SK-N-SH (cell line): ENCODE measurements at regions not wholly inside any gene's neighbourhood (a gene's known extent, or its start where the extent isn't known, plus 50 kb on each side); places are given as distances from the start of the nearest gene placed in this dataset.

Experiments used
- CTCF ChIA-PET: fragments of 300-600, 350-600 bp; formaldehyde crosslinking; extraction: SDS; loops from one replicate; lab custom pipeline; 2021; lab: Yijun Ruan, JAX
- POLR2A ChIA-PET: fragments of 350-600 bp; sonication (Branson Sonifier 250); formaldehyde crosslinking; extraction: SDS; loops from one replicate; lab custom pipeline; 2020; ENCODE audit warnings: antibody characterized with exemption, inconsistent platforms; lab: Yijun Ruan, JAX
- DNase-seq: peaks from one replicate; pipeline ENCODE4 v3.0.0; 2012
- H2AFZ ChIP-seq: fragments of 200-600 bp; sonication (generic); 2 replicates; pipeline ENCODE4 v1.8.1; 2016; ENCODE audit warnings: antibody characterized with exemption, mild to moderate bottlenecking, low read depth
- H3F3A ChIP-seq: fragments of 200-600 bp; sonication (generic); replicated peaks from 2 replicates; pipeline ENCODE3; 2016; ENCODE audit warnings: antibody characterized with exemption, mild to moderate bottlenecking; ENCODE audit not compliant: insufficient read depth
- H3K27ac ChIP-seq, 2 experiments: fragments of 200-500 bp in 1 of 2; fragments of 200-600 bp in 1 of 2; sonication (Bioruptor generic) in 1 of 2; sonication (generic), shearing (Covaris generic) in 1 of 2; 2 replicates each; pipeline versions ENCODE4 v1.5.1 to v1.6.1; 2014 to 2016; ENCODE audit warnings: low read depth in 2 of 2, inconsistent platforms in 1 of 2, low read length in 1 of 2, mild to moderate bottlenecking in 1 of 2, mixed read lengths in 1 of 2
- H3K27me3 ChIP-seq: fragments of 200-600 bp; sonication (generic), shearing (Covaris generic); 2 replicates; pipeline ENCODE4 v1.6.1; 2016; ENCODE audit warnings: mixed run types; ENCODE audit not compliant: insufficient read depth
- H3K36me3 ChIP-seq, 2 experiments: fragments of 200-500 bp in 1 of 2; fragments of 200-600 bp in 1 of 2; sonication (Bioruptor generic) in 1 of 2; sonication (generic) in 1 of 2; replicated peaks in 1 of 2; 2 replicates each; pipeline versions ENCODE3 to v1.5.1; 2014 to 2016; ENCODE audit warnings: low read length in 1 of 2, mild to moderate bottlenecking in 1 of 2; ENCODE audit not compliant: insufficient read depth in 2 of 2, control insufficient read depth in 1 of 2
- H3K4me1 ChIP-seq, 2 experiments: fragments of 200-500 bp in 1 of 2; fragments of 200-600 bp in 1 of 2; sonication (Bioruptor generic) in 1 of 2; sonication (generic), shearing (Covaris generic) in 1 of 2; 2 replicates each; pipeline versions ENCODE4 v1.5.1 to v1.6.1; 2014 to 2016; ENCODE audit warnings: low read depth in 1 of 2, low read length in 1 of 2, mixed run types in 1 of 2; ENCODE audit not compliant: insufficient read depth in 2 of 2, control insufficient read depth in 1 of 2
- H3K4me2 ChIP-seq: fragments of 200-600 bp; sonication (generic), shearing (Covaris generic); 2 replicates; pipeline ENCODE4 v1.6.1; 2017; ENCODE audit warnings: mixed run types
- H3K4me3 ChIP-seq, 2 experiments: fragments of 200-500 bp in 1 of 2; fragments of 200-600 bp in 1 of 2; sonication (Bioruptor generic) in 1 of 2; sonication (generic), shearing (Covaris generic) in 1 of 2; 2 replicates each; pipeline versions ENCODE4 v1.5.1 to v1.8.1; 2014 to 2016; ENCODE audit warnings: low read depth in 2 of 2, inconsistent platforms in 1 of 2, low read length in 1 of 2, mild to moderate bottlenecking in 1 of 2, mixed read lengths in 1 of 2, moderate library complexity in 1 of 2
- H3K79me2 ChIP-seq: fragments of 200-600 bp; sonication (generic); 2 replicates; pipeline ENCODE4 v1.8.1; 2017; ENCODE audit warnings: mild to moderate bottlenecking; ENCODE audit not compliant: insufficient read depth
- H3K9ac ChIP-seq: fragments of 200-600 bp; sonication (generic); 2 replicates; pipeline ENCODE4 v1.6.1; 2017; ENCODE audit warnings: mixed run types
- H3K9me2 ChIP-seq: fragments of 200-600 bp; sonication (generic); 2 replicates; pipeline ENCODE4 v1.6.1; 2017; ENCODE audit warnings: mixed run types
- H3K9me3 ChIP-seq: fragments of 200-600 bp; sonication (generic); 2 replicates; pipeline ENCODE4 v1.6.1; 2017; ENCODE audit warnings: mixed run types, mild to moderate bottlenecking, moderate library complexity
- H4K20me1 ChIP-seq: fragments of 200-600 bp; sonication (generic); 2 replicates; pipeline ENCODE4 v1.6.1; 2017; ENCODE audit warnings: mild to moderate bottlenecking, mixed run types; ENCODE audit not compliant: insufficient read depth
- CHD2 ChIP-seq: fragments of 150-350 bp; IDR thresholded peaks from 2 replicates; pipeline ENCODE4 v1.6.1; 2018; ENCODE audit warnings: low read length; ENCODE audit not compliant: partially characterized antibody
- ELF1 ChIP-seq: IDR thresholded peaks from 2 replicates; pipeline ENCODE4 v1.4.0; 2012
- GATA2 ChIP-seq: sonication (generic); formaldehyde crosslinking; IDR thresholded peaks from 2 replicates; pipeline ENCODE4 v1.5.0; 2020; ENCODE audit warnings: mild to moderate bottlenecking, missing genetic modification reagents
- IRF3 ChIP-seq: fragments of 150-350 bp; IDR thresholded peaks from 2 replicates; pipeline ENCODE4 v1.6.1; 2016; ENCODE audit warnings: mild to moderate bottlenecking, low read depth, low read length
- MEF2A ChIP-seq: IDR thresholded peaks from 2 replicates; pipeline ENCODE4 v1.4.0; 2012; ENCODE audit warnings: low read depth, borderline replicate concordance
- MXI1 ChIP-seq: IDR thresholded peaks from 2 replicates; pipeline ENCODE4 v1.6.1; 2012; ENCODE audit warnings: mild to moderate bottlenecking, low read depth, low read length, improper control_type of control experiment
- POLR2AphosphoS5 ChIP-seq: IDR thresholded peaks from 2 replicates; pipeline ENCODE4 v1.6.1; 2012; ENCODE audit warnings: low read depth, low read length
- RAD21 ChIP-seq: IDR thresholded peaks from 2 replicates; pipeline ENCODE4 v1.6.1; 2012; ENCODE audit warnings: mild to moderate bottlenecking, low read length
- SIN3A ChIP-seq: IDR thresholded peaks from 2 replicates; pipeline ENCODE4 v1.6.1; 2012; ENCODE audit warnings: low read depth, mild to moderate bottlenecking, low read length, moderate library complexity, borderline replicate concordance
- TAF1 ChIP-seq: IDR thresholded peaks from 2 replicates; pipeline ENCODE4 v1.6.1; 2012; ENCODE audit warnings: low read depth, mild to moderate bottlenecking, low read length, moderate library complexity, borderline replicate concordance
- YY1 ChIP-seq: IDR thresholded peaks from 2 replicates; pipeline ENCODE4 v1.4.0; 2012; ENCODE audit warnings: low read depth, mild to moderate bottlenecking
- WGBS: methylation state at CpG from one replicate; pipeline ENCODE4 v1.1.6; 2017; ENCODE audit warnings: low lambda C conversion rate; 5-methylcytosine and 5-hydroxymethylcytosine counted together
- TF ChIP-seq, protein P1 (sequence below): IDR thresholded peaks from 2 replicates; pipeline ENCODE4 v1.6.1; 2012; ENCODE audit warnings: mild to moderate bottlenecking, low read depth, low read length, moderate library complexity
- TF ChIP-seq, protein P2 (sequence below): IDR thresholded peaks from 2 replicates; pipeline ENCODE4 v1.4.0; 2012; ENCODE audit warnings: low read depth, borderline replicate concordance
- TF ChIP-seq, protein P3 (sequence below): IDR thresholded peaks from 2 replicates; pipeline ENCODE4; 2012

- 32% methylated on average over 6 of the region's 6 CpGs for WGBS
- POLR2A ChIA-PET: no interaction called here
- H4K20me1 ChIP-seq: no peaks in the 10 kb centered on the region
- H3K9ac ChIP-seq: no peak overlapping the region
- H3K4me1 ChIP-seq: no peaks in the 10 kb centered on the region
- peaks cover 5% of the 10 kb centered on the region; the same call in 1 of the 2 replicates for H3K27me3 ChIP-seq
- CTCF ChIA-PET: interaction anchor here (1.3 kb wide), 1 partner anchor 14 kb away, joined by 4 read pairs; no protein-coding TSS in a partner anchor
- H3K9me3 ChIP-seq: no peaks in the 10 kb centered on the region
- no peak for TF ChIP-seq RAD21
- no peak for TF ChIP-seq ELF1
- TF ChIP-seq TAF1: no peak
- TF ChIP-seq IRF3: no peak
- no peak for TF ChIP-seq POLR2AphosphoS5
- TF ChIP-seq, protein P1, sequence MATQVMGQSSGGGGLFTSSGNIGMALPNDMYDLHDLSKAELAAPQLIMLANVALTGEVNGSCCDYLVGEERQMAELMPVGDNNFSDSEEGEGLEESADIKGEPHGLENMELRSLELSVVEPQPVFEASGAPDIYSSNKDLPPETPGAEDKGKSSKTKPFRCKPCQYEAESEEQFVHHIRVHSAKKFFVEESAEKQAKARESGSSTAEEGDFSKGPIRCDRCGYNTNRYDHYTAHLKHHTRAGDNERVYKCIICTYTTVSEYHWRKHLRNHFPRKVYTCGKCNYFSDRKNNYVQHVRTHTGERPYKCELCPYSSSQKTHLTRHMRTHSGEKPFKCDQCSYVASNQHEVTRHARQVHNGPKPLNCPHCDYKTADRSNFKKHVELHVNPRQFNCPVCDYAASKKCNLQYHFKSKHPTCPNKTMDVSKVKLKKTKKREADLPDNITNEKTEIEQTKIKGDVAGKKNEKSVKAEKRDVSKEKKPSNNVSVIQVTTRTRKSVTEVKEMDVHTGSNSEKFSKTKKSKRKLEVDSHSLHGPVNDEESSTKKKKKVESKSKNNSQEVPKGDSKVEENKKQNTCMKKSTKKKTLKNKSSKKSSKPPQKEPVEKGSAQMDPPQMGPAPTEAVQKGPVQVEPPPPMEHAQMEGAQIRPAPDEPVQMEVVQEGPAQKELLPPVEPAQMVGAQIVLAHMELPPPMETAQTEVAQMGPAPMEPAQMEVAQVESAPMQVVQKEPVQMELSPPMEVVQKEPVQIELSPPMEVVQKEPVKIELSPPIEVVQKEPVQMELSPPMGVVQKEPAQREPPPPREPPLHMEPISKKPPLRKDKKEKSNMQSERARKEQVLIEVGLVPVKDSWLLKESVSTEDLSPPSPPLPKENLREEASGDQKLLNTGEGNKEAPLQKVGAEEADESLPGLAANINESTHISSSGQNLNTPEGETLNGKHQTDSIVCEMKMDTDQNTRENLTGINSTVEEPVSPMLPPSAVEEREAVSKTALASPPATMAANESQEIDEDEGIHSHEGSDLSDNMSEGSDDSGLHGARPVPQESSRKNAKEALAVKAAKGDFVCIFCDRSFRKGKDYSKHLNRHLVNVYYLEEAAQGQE: no peak
- TF ChIP-seq, protein P2, sequence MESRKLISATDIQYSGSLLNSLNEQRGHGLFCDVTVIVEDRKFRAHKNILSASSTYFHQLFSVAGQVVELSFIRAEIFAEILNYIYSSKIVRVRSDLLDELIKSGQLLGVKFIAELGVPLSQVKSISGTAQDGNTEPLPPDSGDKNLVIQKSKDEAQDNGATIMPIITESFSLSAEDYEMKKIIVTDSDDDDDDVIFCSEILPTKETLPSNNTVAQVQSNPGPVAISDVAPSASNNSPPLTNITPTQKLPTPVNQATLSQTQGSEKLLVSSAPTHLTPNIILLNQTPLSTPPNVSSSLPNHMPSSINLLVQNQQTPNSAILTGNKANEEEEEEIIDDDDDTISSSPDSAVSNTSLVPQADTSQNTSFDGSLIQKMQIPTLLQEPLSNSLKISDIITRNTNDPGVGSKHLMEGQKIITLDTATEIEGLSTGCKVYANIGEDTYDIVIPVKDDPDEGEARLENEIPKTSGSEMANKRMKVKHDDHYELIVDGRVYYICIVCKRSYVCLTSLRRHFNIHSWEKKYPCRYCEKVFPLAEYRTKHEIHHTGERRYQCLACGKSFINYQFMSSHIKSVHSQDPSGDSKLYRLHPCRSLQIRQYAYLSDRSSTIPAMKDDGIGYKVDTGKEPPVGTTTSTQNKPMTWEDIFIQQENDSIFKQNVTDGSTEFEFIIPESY: no peak
- TF ChIP-seq, protein P3, sequence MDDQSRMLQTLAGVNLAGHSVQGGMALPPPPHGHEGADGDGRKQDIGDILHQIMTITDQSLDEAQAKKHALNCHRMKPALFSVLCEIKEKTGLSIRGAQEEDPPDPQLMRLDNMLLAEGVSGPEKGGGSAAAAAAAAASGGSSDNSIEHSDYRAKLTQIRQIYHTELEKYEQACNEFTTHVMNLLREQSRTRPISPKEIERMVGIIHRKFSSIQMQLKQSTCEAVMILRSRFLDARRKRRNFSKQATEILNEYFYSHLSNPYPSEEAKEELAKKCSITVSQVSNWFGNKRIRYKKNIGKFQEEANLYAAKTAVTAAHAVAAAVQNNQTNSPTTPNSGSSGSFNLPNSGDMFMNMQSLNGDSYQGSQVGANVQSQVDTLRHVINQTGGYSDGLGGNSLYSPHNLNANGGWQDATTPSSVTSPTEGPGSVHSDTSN: no peak
- TF ChIP-seq MEF2A: no peak
- no peak for TF ChIP-seq MXI1
- TF ChIP-seq YY1: no peak
- no peak for TF ChIP-seq GATA2
- TF ChIP-seq SIN3A: no peak
- TF ChIP-seq CHD2: no peak
- H3K4me3 ChIP-seq: no peak overlapping the region
- no peaks in the 10 kb centered on the region for H3K79me2 ChIP-seq
- no peak overlapping the region for H3K27ac ChIP-seq
- DNase-seq: no peak
- H2AFZ ChIP-seq: no peak overlapping the region
- no peak overlapping the region for H3K4me2 ChIP-seq
- no peaks in the 10 kb centered on the region for H3K36me3 ChIP-seq
- no peaks in the 10 kb centered on the region for H3K9me2 ChIP-seq
- H3F3A ChIP-seq: no peaks in the 10 kb centered on the region
Measured at GRCh38 chr6:88490195-88490907, 324.2 kb upstream of the CNR1 start.
